Vagina (tissue), 2 donors: ENCODE measurements at regions not wholly inside any gene's neighbourhood (a gene's known extent, or its start where the extent isn't known, plus 50 kb on each side); places are given as distances from the start of the nearest gene placed in this dataset.

Source experiments
- DNase-seq, 2 donors: peaks; one replicate each; pipeline ENCODE4 v3.0.0-alpha.2; 2017; ENCODE audit errors: extremely low spot score in 2 of 2
- H3K27ac ChIP-seq: fragments of 200-600 bp; sonication (generic); one replicate; pipeline ENCODE4 v1.5.1; 2019
- H3K27me3 ChIP-seq: fragments of 200-600 bp; sonication (generic); one replicate; pipeline ENCODE4 v1.5.1; 2019
- H3K36me3 ChIP-seq, 2 donors: fragments of 200-600 bp; sonication (generic); one replicate each; pipeline ENCODE4 v1.5.1; 2017 to 2019
- H3K4me1 ChIP-seq: fragments of 200-600 bp; sonication (generic); one replicate; pipeline ENCODE4 v1.5.1; 2019
- H3K4me3 ChIP-seq, 2 donors: fragments of 200-600 bp; sonication (generic); 1 replicate in 1 of 2; 2 replicates in 1 of 2; pipeline ENCODE4 v1.5.1; 2016 to 2019
- H3K9me3 ChIP-seq: fragments of 200-600 bp; sonication (generic); one replicate; pipeline ENCODE4 v1.5.1; 2019
- POLR2A ChIP-seq, 2 donors: fragments of 450-650 bp; IDR thresholded peaks; one replicate each; pipeline ENCODE4 v1.6.1; 2017; ENCODE audit warnings: antibody characterized with exemption in 2 of 2, mild to moderate bottlenecking in 2 of 2, moderate library complexity in 2 of 2
- POLR2AphosphoS5 ChIP-seq, 2 donors: sonication (generic); formaldehyde crosslinking; IDR thresholded peaks; one replicate each; pipeline ENCODE4 v1.9.0; 2017; ENCODE audit warnings: antibody characterized with exemption in 2 of 2, mild to moderate bottlenecking in 2 of 2, low read depth in 1 of 2; ENCODE audit not compliant: insufficient read depth in 1 of 2
- intact Hi-C: fragments of 100-400 bp; cut with DNase I; formaldehyde crosslinking; loops from one replicate; pipeline ENCODE4 v1.15.1; 2023
- TF ChIP-seq, protein P1 (sequence below), 3 experiments: fragments of 450-650 bp in 2 of 3; fragments of 200-600 bp in 1 of 3; sonication (generic) in 1 of 3; IDR thresholded peaks; one replicate each; pipeline ENCODE4 v1.5.1; 2017 to 2019; ENCODE audit warnings: antibody characterized with exemption in 3 of 3, mild to moderate bottlenecking in 2 of 3, moderate library complexity in 2 of 3

DNA sequence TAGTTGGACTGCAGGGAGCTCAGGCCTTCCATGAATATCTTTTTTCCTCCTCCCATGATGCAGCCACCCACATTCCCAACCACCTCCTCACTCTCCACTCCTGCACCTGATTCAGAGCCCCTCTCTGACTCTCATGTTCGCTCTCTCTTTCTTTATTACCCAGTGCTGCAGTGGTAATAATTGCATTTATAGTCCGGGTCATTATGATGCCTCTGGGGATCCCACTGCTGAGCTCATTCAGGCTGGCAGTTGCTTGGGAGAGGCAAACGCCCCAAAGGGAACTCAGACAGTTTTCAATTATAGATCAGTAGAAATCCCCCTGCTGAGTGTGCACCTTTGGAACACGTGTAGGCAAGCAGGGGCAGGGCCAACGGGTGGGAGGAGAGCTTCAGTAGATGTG, 953.0 kb downstream of the GRID1 start:
- TF ChIP-seq POLR2A (IDR thresholded peaks at IDR 0.05), result no peak
- TF ChIP-seq POLR2AphosphoS5 (IDR thresholded peaks at IDR 0.05; ENCODE audit: insufficient read depth in 1 of 2, low read depth in 1 of 2), result no peak
- TF ChIP-seq, protein P1, sequence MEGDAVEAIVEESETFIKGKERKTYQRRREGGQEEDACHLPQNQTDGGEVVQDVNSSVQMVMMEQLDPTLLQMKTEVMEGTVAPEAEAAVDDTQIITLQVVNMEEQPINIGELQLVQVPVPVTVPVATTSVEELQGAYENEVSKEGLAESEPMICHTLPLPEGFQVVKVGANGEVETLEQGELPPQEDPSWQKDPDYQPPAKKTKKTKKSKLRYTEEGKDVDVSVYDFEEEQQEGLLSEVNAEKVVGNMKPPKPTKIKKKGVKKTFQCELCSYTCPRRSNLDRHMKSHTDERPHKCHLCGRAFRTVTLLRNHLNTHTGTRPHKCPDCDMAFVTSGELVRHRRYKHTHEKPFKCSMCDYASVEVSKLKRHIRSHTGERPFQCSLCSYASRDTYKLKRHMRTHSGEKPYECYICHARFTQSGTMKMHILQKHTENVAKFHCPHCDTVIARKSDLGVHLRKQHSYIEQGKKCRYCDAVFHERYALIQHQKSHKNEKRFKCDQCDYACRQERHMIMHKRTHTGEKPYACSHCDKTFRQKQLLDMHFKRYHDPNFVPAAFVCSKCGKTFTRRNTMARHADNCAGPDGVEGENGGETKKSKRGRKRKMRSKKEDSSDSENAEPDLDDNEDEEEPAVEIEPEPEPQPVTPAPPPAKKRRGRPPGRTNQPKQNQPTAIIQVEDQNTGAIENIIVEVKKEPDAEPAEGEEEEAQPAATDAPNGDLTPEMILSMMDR (IDR thresholded peaks at IDR 0.05), result no peak
- intact Hi-C loops, result no loop called here
- no peak for DNase-seq

DNA sequence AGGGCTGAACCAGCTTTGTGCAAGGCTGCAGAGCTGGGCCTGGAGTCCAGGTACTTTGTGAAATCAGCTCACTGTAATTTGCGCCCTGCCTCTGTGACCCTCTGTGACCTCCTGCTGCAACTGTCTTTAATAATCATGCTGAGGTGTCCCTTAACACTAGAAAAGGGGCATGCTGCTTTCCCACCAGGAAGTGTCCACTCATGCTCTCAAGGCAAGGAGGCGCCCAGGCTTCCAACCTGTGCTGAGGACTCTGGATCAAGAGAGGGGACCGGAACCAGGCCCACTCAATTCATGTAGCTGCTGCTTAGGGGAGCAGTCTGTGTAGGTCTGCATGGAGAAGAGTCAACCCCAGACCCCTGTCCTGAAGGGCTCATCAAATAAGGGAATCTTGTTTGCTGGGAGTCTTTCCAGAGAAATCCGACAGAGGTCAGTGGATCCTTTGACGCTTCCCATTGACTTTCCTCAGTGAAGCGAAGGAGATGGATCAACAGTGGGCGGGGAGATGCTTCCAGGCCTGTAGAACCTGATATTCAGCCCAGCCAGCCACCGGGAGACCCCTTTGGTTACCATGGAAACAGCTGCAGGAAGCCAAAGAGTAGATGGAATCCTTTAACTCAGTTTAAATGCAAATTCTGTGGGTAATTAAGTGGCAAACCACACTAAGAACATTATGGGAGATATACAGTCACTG, 945.9 kb downstream of the GRID1 start:
- intact Hi-C loops, result no loop called here
- DNase-seq, result no peak
- no peak overlapping the region for H3K27ac ChIP-seq

More for the DNA sequence above, 953.0 kb downstream of the GRID1 start:
- Histone ChIP-seq H3K4me1 (no peaks in the 10 kb centered on the region), H3K27ac (no peak overlapping the region), H3K27me3 (no peaks in the 10 kb centered on the region), H3K36me3 (no peaks in the 10 kb centered on the region), H3K9me3 (no peaks in the 10 kb centered on the region), H3K4me3 (no peak overlapping the region)

DNA sequence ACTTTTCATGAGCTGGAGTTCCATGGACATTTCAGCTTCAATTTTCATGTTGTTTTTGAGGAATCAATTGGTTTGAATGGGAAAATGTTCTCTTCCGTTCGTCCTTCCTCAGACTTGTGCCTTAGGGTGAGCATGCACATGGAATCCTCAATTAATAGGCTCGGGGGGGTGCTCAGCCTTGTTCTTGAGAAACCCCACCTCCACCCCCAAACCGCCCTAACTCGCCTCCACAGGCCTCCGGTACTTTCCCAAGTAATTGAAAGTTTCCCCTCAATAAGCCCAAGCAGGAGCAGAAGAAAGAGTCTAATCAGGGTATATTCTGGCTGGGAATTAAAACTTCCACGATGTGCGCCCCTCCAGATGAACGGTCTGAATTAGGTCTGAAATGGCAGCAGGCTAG, 945.2 kb downstream of the GRID1 start:
- no peak for DNase-seq
- Histone ChIP-seq H3K4me1 (no peaks in the 10 kb centered on the region), H3K4me3 (no peak overlapping the region), H3K27ac (no peak overlapping the region), H3K27me3 (no peaks in the 10 kb centered on the region), H3K36me3 (no peaks in the 10 kb centered on the region), H3K9me3 (no peaks in the 10 kb centered on the region)
- intact Hi-C loops, result no loop called here
- TF ChIP-seq, protein P1 (IDR thresholded peaks at IDR 0.05), result no peak
- no peak for TF ChIP-seq POLR2A (IDR thresholded peaks at IDR 0.05)
- no peak for TF ChIP-seq POLR2AphosphoS5 (IDR thresholded peaks at IDR 0.05; ENCODE audit: insufficient read depth in 1 of 2, low read depth in 1 of 2)

More for the DNA sequence above, 945.9 kb downstream of the GRID1 start:
- Histone ChIP-seq H3K36me3 (no peaks in the 10 kb centered on the region), H3K4me1 (no peaks in the 10 kb centered on the region), H3K9me3 (no peaks in the 10 kb centered on the region), H3K27me3 (no peaks in the 10 kb centered on the region), H3K4me3 (no peak overlapping the region)
- TF ChIP-seq, protein P1 (IDR thresholded peaks at IDR 0.05), result no peak
- TF ChIP-seq POLR2A (IDR thresholded peaks at IDR 0.05), result no peak
- TF ChIP-seq POLR2AphosphoS5 (IDR thresholded peaks at IDR 0.05; ENCODE audit: insufficient read depth in 1 of 2, low read depth in 1 of 2), result no peak

DNA sequence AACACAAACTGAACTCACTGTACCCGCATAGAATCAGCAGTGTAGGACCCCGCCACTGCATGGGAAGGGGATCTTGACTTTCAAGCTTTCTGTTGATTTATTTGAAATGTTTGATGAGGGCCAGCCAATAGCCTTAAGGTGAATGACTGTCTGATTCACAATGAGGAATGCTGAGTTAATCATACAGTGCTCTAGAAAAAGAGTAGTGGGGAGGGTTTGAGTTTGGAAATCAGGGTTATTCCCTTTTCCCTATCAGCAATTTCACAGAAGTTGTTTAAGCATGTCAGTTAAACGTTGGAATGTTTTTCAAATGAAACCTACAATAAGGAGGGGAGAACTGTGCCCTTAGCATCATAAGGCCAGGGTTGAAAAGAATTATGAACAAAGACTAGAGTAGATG, 937.5 kb downstream of the GRID1 start:
- intact Hi-C loops, result no loop called here
- Histone ChIP-seq H3K36me3 (no peaks in the 10 kb centered on the region), H3K4me3 (no peak overlapping the region), H3K27ac (no peak overlapping the region), H3K27me3 (no peaks in the 10 kb centered on the region), H3K9me3 (no peaks in the 10 kb centered on the region), H3K4me1 (no peaks in the 10 kb centered on the region)
- no peak for DNase-seq
- TF ChIP-seq, protein P1 (IDR thresholded peaks at IDR 0.05), result no peak
- no peak for TF ChIP-seq POLR2AphosphoS5 (IDR thresholded peaks at IDR 0.05; ENCODE audit: insufficient read depth in 1 of 2, low read depth in 1 of 2)
- TF ChIP-seq POLR2A (IDR thresholded peaks at IDR 0.05), result no peak

DNA sequence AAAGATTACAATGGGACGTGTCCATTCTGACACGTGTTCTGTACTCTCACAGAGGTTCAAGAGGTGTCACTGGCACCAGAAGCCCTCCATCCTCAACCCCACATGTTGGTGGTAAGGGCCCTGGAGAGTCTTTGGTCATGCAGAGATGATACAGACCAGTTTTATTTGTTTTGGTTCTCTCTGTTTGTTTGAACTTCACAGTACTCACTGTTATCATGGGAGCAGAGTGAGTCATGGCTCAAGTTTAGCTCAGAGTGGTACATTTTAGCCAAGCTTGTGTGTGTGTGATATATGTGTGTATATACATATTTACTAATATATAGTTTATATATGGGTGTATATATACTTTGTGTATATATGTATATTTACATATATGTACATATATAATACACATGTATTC, 935.6 kb downstream of the GRID1 start:
- Histone ChIP-seq H3K4me3 (no peak overlapping the region), H3K9me3 (no peaks in the 10 kb centered on the region), H3K27me3 (no peaks in the 10 kb centered on the region), H3K27ac (no peak overlapping the region), H3K36me3 (no peaks in the 10 kb centered on the region), H3K4me1 (no peaks in the 10 kb centered on the region)
- no peak for DNase-seq
- intact Hi-C loops, result no loop called here
- no peak for TF ChIP-seq POLR2A (IDR thresholded peaks at IDR 0.05)
- TF ChIP-seq, protein P1 (IDR thresholded peaks at IDR 0.05), result no peak
- no peak for TF ChIP-seq POLR2AphosphoS5 (IDR thresholded peaks at IDR 0.05; ENCODE audit: insufficient read depth in 1 of 2, low read depth in 1 of 2)
